ENCODE measurements at regions not wholly inside any gene's neighbourhood (a gene's known extent, or its start where the extent isn't known, plus 50 kb on each side); places are given as distances from the start of the nearest gene placed in this dataset.

DNA sequence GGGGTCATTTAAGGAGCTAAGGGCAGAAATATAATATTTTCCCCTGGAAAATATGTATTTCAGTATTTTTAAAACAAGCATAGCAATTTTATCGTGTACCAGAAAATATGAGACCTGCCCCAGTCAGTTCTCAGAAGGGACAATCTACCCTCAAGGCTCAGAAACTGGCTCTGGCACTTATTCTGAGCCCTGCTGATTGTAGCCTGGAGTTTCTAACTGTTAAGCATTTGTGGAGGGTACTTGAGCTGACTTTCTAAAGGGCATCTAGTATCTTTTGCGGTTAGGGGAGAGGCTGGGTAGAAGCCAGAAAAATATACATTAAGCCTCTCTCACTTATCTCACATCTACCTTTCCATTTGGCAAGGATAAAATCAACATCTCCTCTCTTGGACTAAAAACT lies 71.3 kb upstream of the FSHB start:
- H3K9me3 ChIP-seq (ENCODE audit: low read length) = no peaks in the 10 kb centered on the region
- ChIA-PET POLR2A (interaction anchor here (0.6 to 0.7 kb wide), 2 partner anchors 92 to 134 kb away, joined by 3 read pairs; no protein-coding TSS in a partner anchor), CTCF (ENCODE audit: unreplicated experiment) (no interaction called here)
- no peak overlapping the region for H3K27ac ChIP-seq (ENCODE audit: low read depth, low read length, poor library complexity, severe bottlenecking)
- no peaks in the 10 kb centered on the region for H3K4me1 ChIP-seq (ENCODE audit: insufficient read depth, low read length, poor library complexity, severe bottlenecking)
- DNase-seq (ENCODE audit: low spot score) = no peak
- TF ChIP-seq EZH2phosphoT487 (IDR thresholded peaks at IDR 0.05; ENCODE audit: borderline replicate concordance, low read depth, low read length) = no peak
- TF ChIP-seq, protein P1, sequence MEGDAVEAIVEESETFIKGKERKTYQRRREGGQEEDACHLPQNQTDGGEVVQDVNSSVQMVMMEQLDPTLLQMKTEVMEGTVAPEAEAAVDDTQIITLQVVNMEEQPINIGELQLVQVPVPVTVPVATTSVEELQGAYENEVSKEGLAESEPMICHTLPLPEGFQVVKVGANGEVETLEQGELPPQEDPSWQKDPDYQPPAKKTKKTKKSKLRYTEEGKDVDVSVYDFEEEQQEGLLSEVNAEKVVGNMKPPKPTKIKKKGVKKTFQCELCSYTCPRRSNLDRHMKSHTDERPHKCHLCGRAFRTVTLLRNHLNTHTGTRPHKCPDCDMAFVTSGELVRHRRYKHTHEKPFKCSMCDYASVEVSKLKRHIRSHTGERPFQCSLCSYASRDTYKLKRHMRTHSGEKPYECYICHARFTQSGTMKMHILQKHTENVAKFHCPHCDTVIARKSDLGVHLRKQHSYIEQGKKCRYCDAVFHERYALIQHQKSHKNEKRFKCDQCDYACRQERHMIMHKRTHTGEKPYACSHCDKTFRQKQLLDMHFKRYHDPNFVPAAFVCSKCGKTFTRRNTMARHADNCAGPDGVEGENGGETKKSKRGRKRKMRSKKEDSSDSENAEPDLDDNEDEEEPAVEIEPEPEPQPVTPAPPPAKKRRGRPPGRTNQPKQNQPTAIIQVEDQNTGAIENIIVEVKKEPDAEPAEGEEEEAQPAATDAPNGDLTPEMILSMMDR (conservative IDR thresholded peaks at IDR 0.05; ENCODE audit: low read length) = no peak
- intact Hi-C loops (cut with micrococcal nuclease; ENCODE audit: unreplicated experiment) = no loop called here
- H2AFZ ChIP-seq (ENCODE audit: low read length) = no peak overlapping the region
- no peak overlapping the region for H3K4me3 ChIP-seq (ENCODE audit: low read depth, low read length, poor library complexity, severe bottlenecking)
- no peaks in the 10 kb centered on the region for H3K79me2 ChIP-seq (ENCODE audit: insufficient read depth, low read depth, low read length)
- no peaks in the 10 kb centered on the region for H4K20me1 ChIP-seq (ENCODE audit: insufficient read depth, low read length)
- BruUV-seq (replicated peaks) = no TSS peak
- H3K4me2 ChIP-seq (ENCODE audit: low read length) = no peak overlapping the region
- no peaks in the 10 kb centered on the region for H3K9me2 ChIP-seq (ENCODE audit: insufficient read depth, low read length)
- H3K36me3 ChIP-seq (ENCODE audit: insufficient read depth, low read length) = no peaks in the 10 kb centered on the region

DNA sequence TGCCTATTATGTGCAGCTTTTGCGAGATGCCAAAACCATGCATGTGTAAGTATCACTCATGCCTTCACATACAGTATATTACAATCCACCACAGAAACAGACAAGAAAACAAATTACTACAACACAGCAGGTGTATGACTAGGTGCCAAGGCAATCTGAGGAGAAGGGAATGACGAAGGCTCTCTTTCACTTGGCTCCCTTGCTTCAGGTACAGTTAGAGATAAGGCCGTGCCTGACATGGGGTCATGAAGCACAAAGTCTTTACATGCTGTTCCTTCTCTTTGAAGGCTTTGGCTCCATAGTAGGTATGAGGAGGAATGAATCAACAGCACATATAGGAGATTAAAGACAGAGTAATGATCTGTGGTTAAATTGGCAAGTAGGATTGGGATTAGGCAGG lies 65.2 kb upstream of the FSHB start:
- BruUV-seq (replicated peaks) = no TSS peak

DNA sequence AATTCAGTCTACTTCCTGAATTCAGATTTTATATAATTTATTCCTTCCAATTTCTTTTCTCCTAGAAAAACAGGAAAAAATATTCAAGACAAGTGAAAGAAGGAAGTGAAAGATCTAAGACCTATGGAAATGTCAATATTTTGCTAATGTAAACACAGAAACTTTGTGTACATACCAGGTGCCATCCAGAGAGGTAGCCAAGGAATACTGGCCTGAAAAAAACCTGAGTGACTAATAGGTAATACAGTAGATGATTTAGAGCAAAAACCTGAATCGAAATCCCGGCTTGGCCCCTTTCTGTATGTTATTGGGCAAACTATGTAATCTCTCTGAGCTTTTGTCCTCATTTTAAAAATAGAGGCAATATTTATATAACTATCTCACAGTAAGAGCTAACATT lies 59.2 kb upstream of the FSHB start:
- BruUV-seq (replicated peaks) = no TSS peak
- Histone ChIP-seq H3K79me2 (ENCODE audit: insufficient read depth, low read depth, low read length) (no peaks in the 10 kb centered on the region), H4K20me1 (ENCODE audit: insufficient read depth, low read length) (no peaks in the 10 kb centered on the region), H3K27ac (ENCODE audit: low read depth, low read length, poor library complexity, severe bottlenecking) (no peak overlapping the region), H3K36me3 (ENCODE audit: insufficient read depth, low read length) (no peaks in the 10 kb centered on the region), H3K9me3 (ENCODE audit: low read length) (no peaks in the 10 kb centered on the region), H3K9me2 (ENCODE audit: insufficient read depth, low read length) (no peaks in the 10 kb centered on the region), H3K4me1 (ENCODE audit: insufficient read depth, low read length, poor library complexity, severe bottlenecking) (no peaks in the 10 kb centered on the region), H2AFZ (ENCODE audit: low read length) (no peak overlapping the region), H3K4me3 (ENCODE audit: low read depth, low read length, poor library complexity, severe bottlenecking) (no peak overlapping the region), H3K4me2 (ENCODE audit: low read length) (no peak overlapping the region)
- TF ChIP-seq EZH2phosphoT487 (IDR thresholded peaks at IDR 0.05; ENCODE audit: borderline replicate concordance, low read depth, low read length) = no peak
- TF ChIP-seq, protein P1 (conservative IDR thresholded peaks at IDR 0.05; ENCODE audit: low read length) = no peak
- CTCF ChIA-PET (ENCODE audit: unreplicated experiment) = no interaction called here
- DNase-seq (ENCODE audit: low spot score) = no peak
- POLR2A ChIA-PET = interaction anchor here (0.5 to 0.6 kb wide), 3 partner anchors 23 to 325 kb away, joined by 3 to 8 read pairs (median 3); no protein-coding TSS in a partner anchor
- intact Hi-C loops (cut with micrococcal nuclease; ENCODE audit: unreplicated experiment) = no loop called here

More for the DNA sequence above, 65.2 kb upstream of the FSHB start:
- Histone ChIP-seq H3K4me1 (ENCODE audit: insufficient read depth, low read length, poor library complexity, severe bottlenecking) (no peaks in the 10 kb centered on the region), H3K27ac (ENCODE audit: low read depth, low read length, poor library complexity, severe bottlenecking) (no peak overlapping the region), H4K20me1 (ENCODE audit: insufficient read depth, low read length) (no peaks in the 10 kb centered on the region), H3K36me3 (ENCODE audit: insufficient read depth, low read length) (no peaks in the 10 kb centered on the region), H3K79me2 (ENCODE audit: insufficient read depth, low read depth, low read length) (no peaks in the 10 kb centered on the region), H3K4me2 (ENCODE audit: low read length) (no peak overlapping the region), H2AFZ (ENCODE audit: low read length) (no peak overlapping the region), H3K9me3 (ENCODE audit: low read length) (no peaks in the 10 kb centered on the region), H3K4me3 (ENCODE audit: low read depth, low read length, poor library complexity, severe bottlenecking) (no peak overlapping the region), H3K9me2 (ENCODE audit: insufficient read depth, low read length) (no peaks in the 10 kb centered on the region)
- DNase-seq (ENCODE audit: low spot score) = no peak
- intact Hi-C loops (cut with micrococcal nuclease; ENCODE audit: unreplicated experiment) = no loop called here
- CTCF ChIA-PET (ENCODE audit: unreplicated experiment) = no interaction called here
- TF ChIP-seq, protein P1 (conservative IDR thresholded peaks at IDR 0.05; ENCODE audit: low read length) = no peak
- TF ChIP-seq EZH2phosphoT487 (IDR thresholded peaks at IDR 0.05; ENCODE audit: borderline replicate concordance, low read depth, low read length) = no peak
- POLR2A ChIA-PET = interaction anchor here (0.6 kb wide), 1 partner anchor 36 kb away, joined by 3 read pairs; no protein-coding TSS in a partner anchor

All from OCI-LY7 (cell line).